ENCODE measurements at regions not wholly inside any gene's neighbourhood (a gene's known extent, or its start where the extent isn't known, plus 50 kb on each side); places are given as distances from the start of the nearest gene placed in this dataset.

GRCh38 chr4:11622961-11623725 is 194.4 kb upstream of the HS3ST1 start:
- no peaks in the 10 kb centered on the region; the same call in 2 of the 3 replicates for H3K9me3 Mint-ChIP-seq
- Histone ChIP-seq H3K4me3 (no peak overlapping the region), H3F3A (replicated peaks; ENCODE audit: low read depth) (no peaks in the 10 kb centered on the region), H3K4me1 (ENCODE audit: insufficient read depth) (no peaks in the 10 kb centered on the region), H3K79me2 (replicated peaks; ENCODE audit: insufficient read depth) (no peaks in the 10 kb centered on the region), H3K27ac (ENCODE audit: low read depth) (no peak overlapping the region), H3K27me3 (ENCODE audit: insufficient read depth) (no peaks in the 10 kb centered on the region), H3K4me2 (no peak overlapping the region), H3K9me2 (ENCODE audit: insufficient read depth) (no peaks in the 10 kb centered on the region), H2AFZ (no peak overlapping the region), H3K36me3 (ENCODE audit: insufficient read depth) (no peaks in the 10 kb centered on the region), H4K20me1 (replicated peaks; ENCODE audit: insufficient read depth) (no peaks in the 10 kb centered on the region)
- H3K27ac Mint-ChIP-seq: no peak overlapping the region
- DNase-seq (ENCODE audit: low spot score): no peak
- TF ChIP-seq ZNF331 (CRISPR knock-in tag; IDR thresholded peaks at IDR 0.05; ENCODE audit: low read depth): no peak
- TF ChIP-seq ZNF114 (CRISPR knock-in tag; IDR thresholded peaks at IDR 0.05): no peak
- no peak for TF ChIP-seq POLR2AphosphoS5 (IDR thresholded peaks at IDR 0.05; ENCODE audit: low read depth)
- no peak for TF ChIP-seq CTCF (conservative IDR thresholded peaks at IDR 0.05; ENCODE audit: low read depth in 2 of 2)
- no peak for TF ChIP-seq REST (IDR thresholded peaks at IDR 0.05; ENCODE audit: unreplicated experiment)
- no peak for TF ChIP-seq STAT1 (IDR thresholded peaks at IDR 0.05; ENCODE audit: unreplicated experiment)
- no peak for TF ChIP-seq CREB1 (CRISPR knock-in tag; IDR thresholded peaks at IDR 0.05; ENCODE audit: low read depth)
- no peak for TF ChIP-seq JUNB (IDR thresholded peaks at IDR 0.05; ENCODE audit: unreplicated experiment)
- TF ChIP-seq ZNF462 (CRISPR knock-in tag; IDR thresholded peaks at IDR 0.05): no peak
- TF ChIP-seq EZH2 (IDR thresholded peaks at IDR 0.05; ENCODE audit: low read depth, unreplicated experiment): no peak
- TF ChIP-seq NANOG (IDR thresholded peaks at IDR 0.05; ENCODE audit: borderline replicate concordance): no peak
- no peak for TF ChIP-seq ETS1 (IDR thresholded peaks at IDR 0.05)
- TF ChIP-seq EZH2phosphoT487 (IDR thresholded peaks at IDR 0.05; ENCODE audit: unreplicated experiment): no peak
- peaks cover 8% of the 10 kb centered on the region; the same call in 1 of the 3 replicates for H3K4me1 Mint-ChIP-seq
- no peak for ATAC-seq
- H3K27me3 Mint-ChIP-seq (ENCODE audit: insufficient read depth, low read depth, poor library complexity): no peaks in the 10 kb centered on the region
- H3K4me3 Mint-ChIP-seq: no peak overlapping the region
- H3K36me3 Mint-ChIP-seq (ENCODE audit: low read depth): no peaks in the 10 kb centered on the region
